Stimulated activated effector memory CD8-positive, alpha-beta T cell treated with anti-CD3 and anti-CD28 coated beads, Interleukin-12 subunit alpha, Interleukin-12 subunit beta, amount 100 ng/mL, for 72 hours (primary cell): ENCODE measurements at regions not wholly inside any gene's neighbourhood (a gene's known extent, or its start where the extent isn't known, plus 50 kb on each side); places are given as distances from the start of the nearest gene placed in this dataset.

Source experiments
- ATAC-seq: fragments of 150-1000 bp; cut with Tn5 transposase; 2 replicates; pipeline ENCODE4 v1.10.0; 2021
- DNase-seq, 2 donors: peaks; one replicate each; pipeline ENCODE4 v3.0.0; 2021 to 2022; ENCODE audit warnings: low spot score in 2 of 2
- H3K27ac Mint-ChIP-seq: one replicate; pipeline ENCODE4 v1.8.0; 2022; ENCODE audit warnings: mild to moderate bottlenecking, mixed read lengths
- H3K36me3 Mint-ChIP-seq: one replicate; pipeline ENCODE4 v1.8.0; 2022; ENCODE audit warnings: mild to moderate bottlenecking, mixed read lengths
- H3K4me1 Mint-ChIP-seq: one replicate; pipeline ENCODE4 v1.8.0; 2022; ENCODE audit warnings: mixed read lengths
- H3K4me3 Mint-ChIP-seq: one replicate; pipeline ENCODE4 v1.8.0; 2022; ENCODE audit warnings: mild to moderate bottlenecking, mixed read lengths
- H3K9me3 Mint-ChIP-seq: one replicate; pipeline ENCODE4 v1.8.0; 2022; ENCODE audit warnings: mixed read lengths

DNA sequence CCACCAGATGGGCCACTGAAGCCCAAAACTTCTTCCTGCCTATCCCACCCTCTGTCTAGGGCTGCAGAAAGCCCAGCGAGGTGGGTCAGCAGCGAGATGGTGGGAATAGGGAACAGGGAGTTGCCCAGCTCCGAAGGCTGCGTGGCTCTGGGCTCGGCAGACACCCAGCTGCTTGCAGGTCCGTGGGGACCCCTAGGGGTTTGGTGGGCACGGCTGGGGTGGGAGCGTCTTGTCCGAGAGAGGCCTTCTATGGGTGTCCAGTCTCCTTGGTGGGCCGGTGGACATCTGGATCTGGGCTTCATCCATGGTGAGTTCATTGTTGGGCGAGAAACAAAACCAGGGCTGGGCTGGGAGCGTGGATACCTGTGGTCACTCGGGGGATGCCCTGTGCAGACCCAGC is 1211.0 kb downstream of the BRD1 start:
- no peak for DNase-seq
- ATAC-seq = no peak
- H3K36me3 Mint-ChIP-seq = no peaks in the 10 kb centered on the region
- no peaks in the 10 kb centered on the region for H3K4me1 Mint-ChIP-seq
- no peak overlapping the region for H3K27ac Mint-ChIP-seq
- H3K9me3 Mint-ChIP-seq = no peaks in the 10 kb centered on the region
- no peak overlapping the region for H3K4me3 Mint-ChIP-seq

GRCh38 chr22:48615171-48616008 is 1212.3 kb downstream of the BRD1 start:
- ATAC-seq (no peak), DNase-seq (no peak)
- H3K36me3 Mint-ChIP-seq = no peaks in the 10 kb centered on the region
- no peaks in the 10 kb centered on the region for H3K4me1 Mint-ChIP-seq
- H3K9me3 Mint-ChIP-seq = no peaks in the 10 kb centered on the region
- no peak overlapping the region for H3K4me3 Mint-ChIP-seq
- H3K27ac Mint-ChIP-seq = no peak overlapping the region

DNA sequence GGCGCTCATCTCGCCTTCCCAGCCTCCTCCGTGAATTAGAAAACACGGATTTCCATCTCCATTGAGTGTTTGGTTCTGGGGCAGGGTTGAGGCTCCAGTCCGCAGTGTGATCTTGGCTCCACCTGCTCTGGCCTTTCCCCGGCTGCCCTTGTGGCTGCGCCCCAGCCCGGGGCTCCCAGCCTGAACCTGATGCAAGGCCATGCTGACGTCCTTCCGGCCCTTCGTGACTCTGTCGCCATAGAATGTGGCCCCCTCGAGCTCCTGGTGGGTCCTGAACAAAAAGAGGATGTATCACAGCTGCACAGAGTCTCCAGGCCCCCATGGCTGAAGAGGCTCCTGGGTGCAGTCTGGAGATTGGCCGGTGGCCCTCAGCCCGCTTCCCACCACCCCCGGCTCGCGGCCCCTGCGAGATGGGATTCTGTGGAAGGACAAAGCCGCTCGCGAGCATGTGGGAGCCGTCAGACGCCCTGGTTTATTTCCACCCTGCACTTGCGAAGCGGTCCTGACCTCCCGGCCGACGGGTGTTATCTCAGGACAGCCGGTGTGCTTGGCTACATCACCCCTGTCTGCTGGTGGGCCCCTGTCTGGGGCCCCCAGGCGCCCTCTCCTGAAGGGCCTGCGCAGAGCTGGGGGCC is 1214.0 kb downstream of the BRD1 start:
- no peaks in the 10 kb centered on the region for H3K4me1 Mint-ChIP-seq
- no peak overlapping the region for H3K27ac Mint-ChIP-seq
- no peak for DNase-seq
- no peaks in the 10 kb centered on the region for H3K36me3 Mint-ChIP-seq
- no peak overlapping the region for H3K4me3 Mint-ChIP-seq
- no peak for ATAC-seq
- H3K9me3 Mint-ChIP-seq = no peaks in the 10 kb centered on the region

DNA sequence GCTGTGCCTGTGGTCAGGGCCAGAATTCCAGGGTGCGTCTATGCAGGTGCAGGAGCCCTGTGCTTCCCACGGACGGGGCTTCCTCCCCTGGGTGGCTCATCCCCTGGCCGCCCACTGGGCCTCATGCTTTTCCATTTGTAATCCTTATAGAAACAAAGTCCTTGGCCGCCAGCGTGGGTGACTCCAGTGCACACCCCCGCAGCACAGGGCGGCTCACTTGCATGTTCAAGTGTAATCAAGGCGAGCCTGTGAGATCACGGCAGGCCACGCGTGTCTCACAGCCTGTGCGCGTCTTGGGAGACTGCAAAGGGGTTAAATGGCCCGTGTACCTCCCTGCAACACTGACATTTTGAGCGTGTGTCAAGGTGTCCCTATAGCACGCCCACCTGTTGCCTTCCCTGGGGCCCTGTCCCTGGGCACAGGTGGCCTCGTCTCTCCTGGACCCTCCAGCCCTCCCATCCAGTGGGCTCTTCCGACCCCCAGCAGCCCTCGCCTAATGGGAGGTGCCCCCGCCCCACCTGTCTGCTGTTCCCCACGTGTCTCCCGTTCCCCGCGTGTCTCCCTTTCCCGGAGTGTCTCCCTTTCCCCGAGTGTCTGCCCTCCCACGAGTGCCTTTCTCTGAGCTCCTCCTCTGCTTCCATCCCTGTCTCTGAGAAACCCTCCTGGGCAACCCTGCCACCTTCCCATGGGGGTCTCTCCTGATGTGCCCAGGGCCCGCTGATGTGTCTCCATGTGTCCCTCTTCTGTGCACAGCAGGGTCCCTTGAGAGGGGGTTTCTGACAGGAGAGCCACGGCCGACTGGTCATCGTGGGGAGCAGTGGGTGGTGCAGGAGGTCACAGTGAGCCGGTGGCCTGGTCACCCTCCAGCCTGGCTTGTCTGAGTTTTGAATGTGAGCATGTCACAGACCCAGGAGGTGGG is 1215.3 kb downstream of the BRD1 start:
- ATAC-seq (no peak), DNase-seq (no peak)
- Mint-ChIP-seq H3K36me3 (no peaks in the 10 kb centered on the region), H3K4me1 (no peaks in the 10 kb centered on the region), H3K9me3 (no peaks in the 10 kb centered on the region), H3K4me3 (no peak overlapping the region), H3K27ac (no peak overlapping the region)

DNA sequence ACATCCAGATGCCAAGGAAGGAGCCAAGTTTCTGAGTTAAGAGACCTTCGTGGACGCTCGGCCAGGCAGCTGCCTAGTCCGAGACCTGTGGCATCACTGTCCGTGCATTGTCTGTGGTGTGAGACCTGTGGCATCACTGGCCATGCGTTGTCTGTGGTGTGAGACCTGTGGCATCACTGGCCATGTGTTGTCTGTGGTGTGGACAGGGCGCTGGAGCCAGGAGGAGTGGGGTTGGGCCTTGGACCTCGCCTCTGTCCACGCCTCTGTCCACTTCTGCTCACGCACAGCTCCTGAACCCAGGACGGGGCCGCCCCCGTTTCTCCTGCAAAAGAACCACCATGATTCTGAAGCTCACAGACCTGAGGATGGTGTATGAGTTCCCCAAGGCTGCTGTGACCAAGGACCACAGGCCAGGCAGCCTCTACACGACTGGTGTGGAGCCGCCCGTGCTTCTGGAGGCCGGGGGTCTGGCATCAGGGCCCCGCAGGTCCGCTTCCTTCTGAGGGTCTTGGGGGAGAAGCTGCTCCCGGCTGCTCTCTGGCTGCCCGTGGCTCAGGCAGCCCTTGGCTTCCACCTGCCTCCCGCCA is 1218.3 kb downstream of the BRD1 start:
- H3K4me3 Mint-ChIP-seq = no peak overlapping the region
- ATAC-seq = no peak
- no peaks in the 10 kb centered on the region for H3K4me1 Mint-ChIP-seq
- no peaks in the 10 kb centered on the region for H3K36me3 Mint-ChIP-seq
- H3K9me3 Mint-ChIP-seq = peaks cover 7% of the 10 kb centered on the region
- no peak overlapping the region for H3K27ac Mint-ChIP-seq
- no peak for DNase-seq

DNA sequence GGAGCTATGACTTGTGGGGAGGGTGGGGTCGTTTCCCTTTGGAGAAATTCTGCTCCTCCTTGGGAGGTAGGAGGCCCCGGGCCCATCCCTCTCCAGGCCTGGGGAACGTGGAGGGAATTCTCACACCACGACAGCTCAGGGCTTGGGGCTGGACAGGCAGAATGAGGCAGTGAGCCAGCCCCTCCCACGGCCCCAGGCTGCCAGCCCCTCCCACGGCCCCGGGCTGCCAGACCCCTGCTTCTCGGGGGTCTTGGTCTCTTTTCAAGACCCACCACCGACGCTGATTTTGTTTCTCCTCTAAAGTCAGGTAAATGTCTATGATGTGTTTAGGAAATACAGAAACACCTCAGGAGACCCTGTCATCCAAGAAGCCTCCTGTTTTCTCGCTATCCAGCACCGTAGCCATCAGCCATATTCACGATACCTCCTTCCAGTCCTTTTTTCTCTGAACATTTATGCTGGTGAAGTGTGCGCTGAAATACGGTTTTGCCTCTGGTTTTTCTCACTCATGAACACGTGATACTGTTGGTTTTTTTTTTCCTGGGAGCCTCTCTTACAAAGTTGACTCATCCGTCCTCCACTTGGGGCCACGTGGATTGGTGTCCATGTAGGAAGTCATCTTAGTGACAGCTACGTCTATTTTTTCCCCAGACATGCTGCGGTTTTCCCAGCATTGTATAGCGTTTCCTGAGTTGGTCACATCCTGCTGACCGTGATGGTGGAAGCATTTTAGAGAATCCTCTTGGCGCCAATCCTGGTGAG is 1219.6 kb downstream of the BRD1 start:
- no peaks in the 10 kb centered on the region for H3K4me1 Mint-ChIP-seq
- H3K9me3 Mint-ChIP-seq = peaks cover 7% of the 10 kb centered on the region
- DNase-seq (no peak), ATAC-seq (no peak)
- no peaks in the 10 kb centered on the region for H3K36me3 Mint-ChIP-seq
- no peak overlapping the region for H3K27ac Mint-ChIP-seq
- no peak overlapping the region for H3K4me3 Mint-ChIP-seq

DNA sequence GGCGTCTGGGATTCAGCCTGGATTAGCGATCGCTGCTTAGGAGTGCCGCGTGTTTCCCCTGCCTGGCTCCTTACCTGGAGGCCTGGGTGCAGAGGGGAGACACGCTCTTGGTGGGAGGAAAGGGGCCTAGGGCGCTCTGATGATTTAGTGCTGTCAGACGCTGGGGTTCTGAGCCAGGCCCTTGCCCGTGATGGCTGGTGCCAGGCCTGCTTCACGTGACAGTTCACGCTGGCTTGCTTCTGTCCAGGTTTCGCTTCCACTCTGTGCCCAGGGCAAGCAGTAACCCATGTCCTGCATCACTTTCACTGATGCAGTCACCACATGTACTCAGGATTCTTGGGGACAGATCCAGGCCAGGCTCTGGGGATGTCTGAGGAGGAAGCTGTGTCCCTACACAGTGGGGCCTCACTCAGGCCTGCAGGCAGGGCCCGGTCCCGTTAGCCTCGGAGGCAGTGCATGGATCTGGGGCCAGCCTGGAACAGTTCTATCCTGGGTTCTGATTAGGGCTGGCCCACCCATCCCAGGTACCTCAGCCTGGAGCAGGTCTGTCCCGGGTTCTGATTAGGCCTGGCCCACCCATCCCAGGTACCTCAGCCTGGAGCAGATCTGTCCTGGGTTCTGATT is 1220.9 kb downstream of the BRD1 start:
- H3K36me3 Mint-ChIP-seq = no peaks in the 10 kb centered on the region
- H3K4me1 Mint-ChIP-seq = no peaks in the 10 kb centered on the region
- H3K27ac Mint-ChIP-seq = no peak overlapping the region
- peaks cover 7% of the 10 kb centered on the region for H3K9me3 Mint-ChIP-seq
- no peak overlapping the region for H3K4me3 Mint-ChIP-seq
- DNase-seq = no peak
- no peak for ATAC-seq

DNA sequence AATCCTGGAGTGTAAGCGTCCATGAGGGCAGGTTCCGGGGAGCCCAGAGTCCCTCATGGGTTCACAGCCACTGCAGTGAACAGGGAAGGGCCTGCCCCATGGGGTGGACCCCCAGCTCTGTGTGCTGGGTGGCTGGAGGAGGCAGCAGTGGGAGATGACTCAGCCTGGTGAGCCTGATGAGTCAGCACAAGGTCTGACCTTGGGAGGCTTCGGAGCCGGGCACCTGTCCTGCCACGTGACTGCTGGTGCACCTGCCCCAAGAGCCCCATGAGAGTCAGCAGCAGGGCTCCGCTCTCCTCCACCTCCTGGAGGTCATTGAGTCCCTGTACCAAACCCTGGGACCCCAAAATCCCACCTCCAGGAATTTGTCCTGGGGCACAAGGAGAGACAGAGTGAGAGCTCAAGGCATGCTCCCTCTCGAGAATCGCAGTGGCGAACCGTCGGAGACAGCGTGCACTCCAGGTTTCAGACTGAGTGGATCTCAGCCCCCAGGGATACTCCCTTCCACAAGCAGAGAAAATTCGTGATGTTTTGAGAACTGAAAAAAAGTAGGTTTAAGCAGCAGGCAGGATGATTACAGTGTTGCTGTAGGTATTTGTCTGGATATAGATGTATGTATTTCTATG is 1221.7 kb downstream of the BRD1 start:
- no peak for ATAC-seq
- Mint-ChIP-seq H3K27ac (no peak overlapping the region), H3K36me3 (no peaks in the 10 kb centered on the region), H3K9me3 (peaks cover 7% of the 10 kb centered on the region), H3K4me1 (no peaks in the 10 kb centered on the region), H3K4me3 (no peak overlapping the region)
- DNase-seq = no peak

DNA sequence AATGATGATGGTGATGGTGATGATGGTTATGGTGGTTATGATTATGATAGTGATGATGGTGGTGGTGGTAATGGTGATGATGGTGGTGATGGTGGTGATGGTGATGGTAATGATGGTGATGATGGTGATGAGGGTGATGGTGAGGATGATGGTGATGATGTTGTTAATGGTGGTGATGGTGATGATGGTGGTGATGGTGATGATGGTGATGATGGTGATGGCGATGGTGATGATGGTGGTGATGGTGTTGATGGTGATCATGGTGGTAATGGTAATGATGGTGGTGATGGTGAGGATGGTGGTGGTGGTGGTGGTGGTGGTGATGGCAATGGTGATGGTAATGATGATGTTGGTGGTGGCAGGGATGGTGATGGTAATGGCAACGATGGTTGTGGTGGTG is 1222.5 kb downstream of the BRD1 start:
- DNase-seq (no peak), ATAC-seq (no peak)
- Mint-ChIP-seq H3K36me3 (no peaks in the 10 kb centered on the region), H3K27ac (no peak overlapping the region), H3K9me3 (peaks cover 7% of the 10 kb centered on the region), H3K4me3 (no peak overlapping the region), H3K4me1 (no peaks in the 10 kb centered on the region)

DNA sequence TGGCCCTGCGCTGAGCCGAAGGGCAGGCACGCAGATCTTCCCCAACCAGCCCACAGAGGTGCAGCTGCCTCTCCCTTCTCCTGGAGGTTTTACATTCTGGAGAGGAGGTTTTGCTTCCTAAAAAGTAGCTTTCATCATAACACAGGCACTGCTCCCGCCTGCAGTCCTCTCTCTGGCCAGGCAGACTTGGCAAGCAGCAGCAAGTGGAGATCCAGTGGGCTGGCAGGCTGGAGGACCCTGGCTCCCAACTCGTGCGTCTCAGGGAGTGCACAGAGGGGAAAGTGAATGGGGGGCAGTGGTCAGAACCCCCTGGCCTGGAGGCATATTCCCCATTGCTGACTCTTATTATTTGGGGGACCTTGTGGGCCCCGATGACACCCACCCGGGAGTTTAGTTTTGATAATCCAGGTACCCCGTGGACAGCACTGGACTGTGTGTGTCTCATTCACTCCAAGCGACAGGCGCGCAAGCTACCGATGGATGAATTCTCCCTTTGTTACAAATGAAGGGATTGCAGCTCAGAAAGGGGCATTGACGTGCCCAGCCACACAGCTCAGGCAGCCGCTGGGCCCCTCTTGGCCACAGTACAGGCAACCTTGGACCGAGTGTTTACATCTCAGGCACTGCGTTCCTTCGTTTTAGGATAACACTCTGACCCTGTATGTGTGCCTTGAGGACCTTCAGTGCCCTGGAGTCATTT is 1223.9 kb downstream of the BRD1 start:
- H3K27ac Mint-ChIP-seq = no peak overlapping the region
- H3K4me3 Mint-ChIP-seq = no peak overlapping the region
- no peak for DNase-seq
- peaks cover 7% of the 10 kb centered on the region for H3K9me3 Mint-ChIP-seq
- ATAC-seq = no peak
- H3K36me3 Mint-ChIP-seq = no peaks in the 10 kb centered on the region
- no peaks in the 10 kb centered on the region for H3K4me1 Mint-ChIP-seq

- Mint-ChIP-seq H3K4me3 (no peak overlapping the region), H3K4me1 (no peaks in the 10 kb centered on the region), H3K27ac (no peak overlapping the region), H3K36me3 (no peaks in the 10 kb centered on the region), H3K9me3 (peaks cover 7% of the 10 kb centered on the region)
- ATAC-seq (no peak), DNase-seq (no peak)
Observed at GRCh38 chr22:48602805-48603518, 1224.7 kb downstream of the BRD1 start.

DNA sequence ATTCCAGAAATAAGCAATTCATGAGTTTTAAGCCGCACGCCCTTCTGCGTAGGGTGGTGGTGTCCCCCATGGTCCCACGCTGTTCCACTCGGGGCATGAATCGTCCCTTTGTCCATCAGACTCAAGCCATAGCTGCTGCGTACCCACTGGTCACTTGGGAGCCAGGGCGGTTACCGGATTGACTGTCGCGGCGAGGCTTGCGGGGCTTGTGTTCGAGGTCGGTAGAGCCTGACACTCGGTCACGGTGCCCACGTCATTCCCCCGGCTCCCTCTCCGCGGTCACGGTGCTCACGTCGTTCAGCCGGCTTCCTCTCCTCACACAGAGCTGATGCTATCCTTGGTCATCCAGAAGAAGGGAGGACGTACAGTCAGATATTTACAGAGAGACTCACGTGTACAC is 1227.0 kb downstream of the BRD1 start:
- no peak for DNase-seq
- no peak for ATAC-seq
- Mint-ChIP-seq H3K4me3 (no peak overlapping the region), H3K27ac (no peak overlapping the region), H3K4me1 (no peaks in the 10 kb centered on the region), H3K36me3 (no peaks in the 10 kb centered on the region), H3K9me3 (peaks cover 7% of the 10 kb centered on the region)

- no peaks in the 10 kb centered on the region for H3K36me3 Mint-ChIP-seq
- H3K4me3 Mint-ChIP-seq = no peak overlapping the region
- no peaks in the 10 kb centered on the region for H3K4me1 Mint-ChIP-seq
- ATAC-seq (no peak), DNase-seq (no peak)
- H3K27ac Mint-ChIP-seq = no peak overlapping the region
- peaks cover 6% of the 10 kb centered on the region for H3K9me3 Mint-ChIP-seq
Observed at GRCh38 chr22:48600171-48600570, 1227.5 kb downstream of the BRD1 start.
